Liver (tissue), 8 donors: ENCODE measurements at regions not wholly inside any gene's neighbourhood (a gene's known extent, or its start where the extent isn't known, plus 50 kb on each side); places are given as distances from the start of the nearest gene placed in this dataset.

Source experiments
- DNase-seq: peaks from one replicate; pipeline ENCODE4 v3.0.0-alpha.2; 2017; ENCODE audit warnings: low spot score
- H3K27ac ChIP-seq, 2 donors: one replicate each; pipeline ENCODE4 v1.7.0; 2013; ENCODE audit warnings: inconsistent platforms in 2 of 2, low read length in 2 of 2, control low read depth in 1 of 2, low read depth in 1 of 2, mild to moderate bottlenecking in 1 of 2
- H3K27me3 ChIP-seq, 4 donors: one replicate each; pipeline versions ENCODE4 v1.6.1 to v1.7.0; 2013; ENCODE audit warnings: low read length in 3 of 4, inconsistent platforms in 1 of 4, mild to moderate bottlenecking in 1 of 4, moderate library complexity in 1 of 4; ENCODE audit not compliant: control insufficient read depth in 4 of 4, insufficient read depth in 4 of 4
- H3K36me3 ChIP-seq, 4 donors: one replicate each; pipeline versions ENCODE4 v1.6.1 to v1.7.0; 2013; ENCODE audit warnings: low read length in 3 of 4, mild to moderate bottlenecking in 3 of 4, low read depth in 1 of 4, moderate library complexity in 1 of 4; ENCODE audit not compliant: control insufficient read depth in 4 of 4, insufficient read depth in 3 of 4
- H3K4me1 ChIP-seq, 4 donors: one replicate each; pipeline versions ENCODE4 v1.6.1 to v1.7.0; 2013; ENCODE audit warnings: low read length in 3 of 4, mild to moderate bottlenecking in 3 of 4, moderate library complexity in 1 of 4; ENCODE audit not compliant: control insufficient read depth in 4 of 4, insufficient read depth in 4 of 4
- H3K4me3 ChIP-seq, 3 donors: one replicate each; pipeline versions ENCODE4 v1.6.1 to v1.7.0; 2013; ENCODE audit warnings: low read length in 3 of 3, control low read depth in 1 of 3, low read depth in 1 of 3, mild to moderate bottlenecking in 1 of 3
- H3K9ac ChIP-seq, 2 donors: one replicate each; pipeline ENCODE4 v1.7.0; 2013; ENCODE audit warnings: low read length in 2 of 2, mild to moderate bottlenecking in 2 of 2, moderate library complexity in 2 of 2, control low read depth in 1 of 2, low read depth in 1 of 2
- H3K9me3 ChIP-seq, 4 donors: one replicate each; pipeline versions ENCODE4 v1.6.1 to v1.7.0; 2013; ENCODE audit warnings: low read length in 3 of 4; ENCODE audit not compliant: control insufficient read depth in 4 of 4
- EGR1 ChIP-seq, 2 donors: IDR thresholded peaks; 2 replicates each; pipeline ENCODE4 v1.6.1; 2016 to 2018; ENCODE audit warnings: antibody characterized with exemption in 2 of 2, low read depth in 2 of 2
- FOXA1 ChIP-seq: IDR thresholded peaks from 2 replicates; pipeline ENCODE4 v1.6.1; 2016; ENCODE audit warnings: antibody characterized with exemption
- FOXA2 ChIP-seq: IDR thresholded peaks from 2 replicates; pipeline ENCODE4 v1.6.1; 2016; ENCODE audit warnings: antibody characterized with exemption
- GABPA ChIP-seq, 2 donors: IDR thresholded peaks in 1 of 2; conservative IDR thresholded peaks in 1 of 2; 2 replicates each; pipeline ENCODE4 v1.6.1; 2016; ENCODE audit warnings: antibody characterized with exemption in 2 of 2, mild to moderate bottlenecking in 1 of 2, moderate library complexity in 1 of 2
- HNF4A ChIP-seq, 2 donors: conservative IDR thresholded peaks; 2 replicates each; pipeline ENCODE4 v1.6.1; 2016; ENCODE audit warnings: antibody characterized with exemption in 2 of 2, mild to moderate bottlenecking in 2 of 2
- HNF4G ChIP-seq: IDR thresholded peaks from 2 replicates; pipeline ENCODE4 v1.6.1; 2016; ENCODE audit warnings: antibody characterized with exemption
- NR2F2 ChIP-seq: IDR thresholded peaks from 2 replicates; pipeline ENCODE4 v1.6.1; 2016; ENCODE audit warnings: antibody characterized with exemption
- RAD21 ChIP-seq, 2 donors: IDR thresholded peaks; 2 replicates each; pipeline ENCODE4 v1.6.1; 2016; ENCODE audit warnings: antibody characterized with exemption in 2 of 2, mild to moderate bottlenecking in 2 of 2
- RXRA ChIP-seq, 2 donors: IDR thresholded peaks; 2 replicates each; pipeline ENCODE4 v1.6.1; 2017 to 2018; ENCODE audit warnings: antibody characterized with exemption in 2 of 2, mild to moderate bottlenecking in 1 of 2
- SP1 ChIP-seq: IDR thresholded peaks from 2 replicates; pipeline ENCODE4 v1.6.1; 2018; ENCODE audit warnings: antibody characterized with exemption, mild to moderate bottlenecking
- TAF1 ChIP-seq: conservative IDR thresholded peaks from 2 replicates; pipeline ENCODE4 v1.6.1; 2016; ENCODE audit warnings: antibody characterized with exemption, mild to moderate bottlenecking
- YY1 ChIP-seq: IDR thresholded peaks from 2 replicates; pipeline ENCODE4 v1.6.1; 2016; ENCODE audit warnings: antibody characterized with exemption, mild to moderate bottlenecking
- WGBS: extraction: QIAGEN DNeasy Blood & Tissue Kit; methylation state at CpG from one replicate; pipeline ENCODE4 v1.1.7; 2013; 5-methylcytosine and 5-hydroxymethylcytosine counted together
- TF ChIP-seq, protein P1 (sequence below): IDR thresholded peaks from 2 replicates; pipeline ENCODE4 v1.6.1; 2016; ENCODE audit warnings: antibody characterized with exemption
- TF ChIP-seq, protein P2 (sequence below): fragments of 150-350 bp; IDR thresholded peaks from 2 replicates; pipeline ENCODE4 v1.5.1; 2017; ENCODE audit warnings: improper control_type of control experiment, low read depth, low read length; ENCODE audit not compliant: missing input control
- TF ChIP-seq, protein P3 (sequence below): IDR thresholded peaks from 2 replicates; pipeline ENCODE4 v1.6.1; 2016; ENCODE audit warnings: antibody characterized with exemption, mild to moderate bottlenecking
- TF ChIP-seq, protein P4 (sequence below): IDR thresholded peaks from 2 replicates; pipeline ENCODE4 v1.6.1; 2016; ENCODE audit warnings: antibody characterized with exemption
- donor health status: healthy.
- donor health status: healthy.
- donor health status: healthy.
- donor health status: healthy.
- donor health status: healthy.

DNA sequence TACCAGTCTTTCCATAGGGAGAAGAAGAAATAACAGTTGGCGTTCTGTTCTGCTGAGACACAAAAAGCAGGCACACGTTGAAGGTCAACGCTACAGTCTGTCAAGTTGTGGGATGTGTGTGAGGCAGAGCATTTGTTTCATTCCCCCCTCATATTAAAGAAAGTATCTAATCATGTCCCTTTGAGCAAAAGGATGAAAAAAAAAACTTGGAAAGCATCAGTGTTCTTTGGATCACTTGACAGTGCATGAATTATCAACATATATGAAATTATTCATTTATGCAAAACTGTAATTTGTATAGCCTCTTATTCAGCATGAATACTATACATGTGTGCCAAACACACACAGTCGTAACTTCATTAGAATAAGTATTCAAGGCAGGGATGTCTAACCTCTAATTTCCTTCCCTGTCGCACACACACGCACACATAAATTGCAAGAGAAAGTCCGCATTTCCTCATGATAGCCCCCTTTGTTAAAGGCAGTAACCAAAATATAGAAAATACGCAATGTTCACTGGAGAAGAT is 228.6 kb downstream of the RND3 start:
- Histone ChIP-seq H3K4me3 (no peak overlapping the region), H3K4me1 (no peaks in the 10 kb centered on the region), H3K9ac (no peak overlapping the region), H3K9me3 (no peaks in the 10 kb centered on the region), H3K27ac (no peak overlapping the region), H3K27me3 (no peaks in the 10 kb centered on the region), H3K36me3 (no peaks in the 10 kb centered on the region)
- DNase-seq, result no peak
- WGBS, result 93% methylated on average over 8 of the region's 8 CpGs
- TF ChIP-seq SP1 (no peak), HNF4A (conservative IDR thresholded peaks at IDR 0.05) (no peak), YY1 (no peak), RXRA (IDR thresholded peaks at IDR 0.05) (no peak), EGR1 (IDR thresholded peaks at IDR 0.05; ENCODE audit: low read depth in 2 of 2) (no peak), RAD21 (IDR thresholded peaks at IDR 0.05) (no peak), NR2F2 (no peak), GABPA (IDR thresholded peaks at IDR 0.05 in 1 of 2, conservative IDR thresholded peaks at IDR 0.05 in 1 of 2) (no peak), FOXA1 (no peak), FOXA2 (no peak)
- TF ChIP-seq, protein P1, sequence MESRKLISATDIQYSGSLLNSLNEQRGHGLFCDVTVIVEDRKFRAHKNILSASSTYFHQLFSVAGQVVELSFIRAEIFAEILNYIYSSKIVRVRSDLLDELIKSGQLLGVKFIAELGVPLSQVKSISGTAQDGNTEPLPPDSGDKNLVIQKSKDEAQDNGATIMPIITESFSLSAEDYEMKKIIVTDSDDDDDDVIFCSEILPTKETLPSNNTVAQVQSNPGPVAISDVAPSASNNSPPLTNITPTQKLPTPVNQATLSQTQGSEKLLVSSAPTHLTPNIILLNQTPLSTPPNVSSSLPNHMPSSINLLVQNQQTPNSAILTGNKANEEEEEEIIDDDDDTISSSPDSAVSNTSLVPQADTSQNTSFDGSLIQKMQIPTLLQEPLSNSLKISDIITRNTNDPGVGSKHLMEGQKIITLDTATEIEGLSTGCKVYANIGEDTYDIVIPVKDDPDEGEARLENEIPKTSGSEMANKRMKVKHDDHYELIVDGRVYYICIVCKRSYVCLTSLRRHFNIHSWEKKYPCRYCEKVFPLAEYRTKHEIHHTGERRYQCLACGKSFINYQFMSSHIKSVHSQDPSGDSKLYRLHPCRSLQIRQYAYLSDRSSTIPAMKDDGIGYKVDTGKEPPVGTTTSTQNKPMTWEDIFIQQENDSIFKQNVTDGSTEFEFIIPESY, result no peak
- TF ChIP-seq, protein P2, sequence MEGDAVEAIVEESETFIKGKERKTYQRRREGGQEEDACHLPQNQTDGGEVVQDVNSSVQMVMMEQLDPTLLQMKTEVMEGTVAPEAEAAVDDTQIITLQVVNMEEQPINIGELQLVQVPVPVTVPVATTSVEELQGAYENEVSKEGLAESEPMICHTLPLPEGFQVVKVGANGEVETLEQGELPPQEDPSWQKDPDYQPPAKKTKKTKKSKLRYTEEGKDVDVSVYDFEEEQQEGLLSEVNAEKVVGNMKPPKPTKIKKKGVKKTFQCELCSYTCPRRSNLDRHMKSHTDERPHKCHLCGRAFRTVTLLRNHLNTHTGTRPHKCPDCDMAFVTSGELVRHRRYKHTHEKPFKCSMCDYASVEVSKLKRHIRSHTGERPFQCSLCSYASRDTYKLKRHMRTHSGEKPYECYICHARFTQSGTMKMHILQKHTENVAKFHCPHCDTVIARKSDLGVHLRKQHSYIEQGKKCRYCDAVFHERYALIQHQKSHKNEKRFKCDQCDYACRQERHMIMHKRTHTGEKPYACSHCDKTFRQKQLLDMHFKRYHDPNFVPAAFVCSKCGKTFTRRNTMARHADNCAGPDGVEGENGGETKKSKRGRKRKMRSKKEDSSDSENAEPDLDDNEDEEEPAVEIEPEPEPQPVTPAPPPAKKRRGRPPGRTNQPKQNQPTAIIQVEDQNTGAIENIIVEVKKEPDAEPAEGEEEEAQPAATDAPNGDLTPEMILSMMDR, result no peak
- TF ChIP-seq, protein P3, sequence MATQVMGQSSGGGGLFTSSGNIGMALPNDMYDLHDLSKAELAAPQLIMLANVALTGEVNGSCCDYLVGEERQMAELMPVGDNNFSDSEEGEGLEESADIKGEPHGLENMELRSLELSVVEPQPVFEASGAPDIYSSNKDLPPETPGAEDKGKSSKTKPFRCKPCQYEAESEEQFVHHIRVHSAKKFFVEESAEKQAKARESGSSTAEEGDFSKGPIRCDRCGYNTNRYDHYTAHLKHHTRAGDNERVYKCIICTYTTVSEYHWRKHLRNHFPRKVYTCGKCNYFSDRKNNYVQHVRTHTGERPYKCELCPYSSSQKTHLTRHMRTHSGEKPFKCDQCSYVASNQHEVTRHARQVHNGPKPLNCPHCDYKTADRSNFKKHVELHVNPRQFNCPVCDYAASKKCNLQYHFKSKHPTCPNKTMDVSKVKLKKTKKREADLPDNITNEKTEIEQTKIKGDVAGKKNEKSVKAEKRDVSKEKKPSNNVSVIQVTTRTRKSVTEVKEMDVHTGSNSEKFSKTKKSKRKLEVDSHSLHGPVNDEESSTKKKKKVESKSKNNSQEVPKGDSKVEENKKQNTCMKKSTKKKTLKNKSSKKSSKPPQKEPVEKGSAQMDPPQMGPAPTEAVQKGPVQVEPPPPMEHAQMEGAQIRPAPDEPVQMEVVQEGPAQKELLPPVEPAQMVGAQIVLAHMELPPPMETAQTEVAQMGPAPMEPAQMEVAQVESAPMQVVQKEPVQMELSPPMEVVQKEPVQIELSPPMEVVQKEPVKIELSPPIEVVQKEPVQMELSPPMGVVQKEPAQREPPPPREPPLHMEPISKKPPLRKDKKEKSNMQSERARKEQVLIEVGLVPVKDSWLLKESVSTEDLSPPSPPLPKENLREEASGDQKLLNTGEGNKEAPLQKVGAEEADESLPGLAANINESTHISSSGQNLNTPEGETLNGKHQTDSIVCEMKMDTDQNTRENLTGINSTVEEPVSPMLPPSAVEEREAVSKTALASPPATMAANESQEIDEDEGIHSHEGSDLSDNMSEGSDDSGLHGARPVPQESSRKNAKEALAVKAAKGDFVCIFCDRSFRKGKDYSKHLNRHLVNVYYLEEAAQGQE, result no peak

DNA sequence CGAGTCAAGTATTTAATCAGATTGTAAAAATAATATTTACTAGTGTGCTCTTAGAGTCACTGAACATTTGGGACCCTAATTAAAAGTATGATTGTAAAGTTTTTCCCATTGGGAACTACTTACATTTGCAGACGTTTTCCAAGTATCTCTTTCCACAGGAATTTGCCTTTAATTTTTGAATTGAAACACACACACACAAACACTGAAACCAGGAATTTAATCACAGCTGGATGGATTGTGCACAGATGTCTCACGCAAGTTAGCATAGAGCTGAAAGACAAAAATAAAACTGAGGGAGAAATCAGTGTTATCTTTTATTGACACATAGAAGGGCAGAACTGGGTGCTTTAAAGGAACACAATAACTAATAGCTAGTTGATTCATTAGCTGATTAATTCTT is 230.7 kb downstream of the RND3 start:
- no peaks in the 10 kb centered on the region for H3K4me1 ChIP-seq
- H3K9ac ChIP-seq, result no peak overlapping the region
- H3K27ac ChIP-seq, result no peak overlapping the region
- no peaks in the 10 kb centered on the region for H3K27me3 ChIP-seq
- WGBS, result 81% methylated on average over 3 of the region's 3 CpGs
- no peak for TF ChIP-seq NR2F2
- no peak for TF ChIP-seq SP1
- no peak for TF ChIP-seq HNF4G
- no peak for TF ChIP-seq RAD21 (IDR thresholded peaks at IDR 0.05)
- TF ChIP-seq FOXA2, result no peak
- TF ChIP-seq, protein P1, result no peak
- TF ChIP-seq TAF1, result no peak
- TF ChIP-seq, protein P4, sequence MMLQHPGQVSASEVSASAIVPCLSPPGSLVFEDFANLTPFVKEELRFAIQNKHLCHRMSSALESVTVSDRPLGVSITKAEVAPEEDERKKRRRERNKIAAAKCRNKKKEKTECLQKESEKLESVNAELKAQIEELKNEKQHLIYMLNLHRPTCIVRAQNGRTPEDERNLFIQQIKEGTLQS, result no peak
- no peak for TF ChIP-seq FOXA1
- H3K36me3 ChIP-seq, result no peaks in the 10 kb centered on the region
- no peak for DNase-seq
- H3K4me3 ChIP-seq, result no peak overlapping the region
- no peaks in the 10 kb centered on the region for H3K9me3 ChIP-seq
